HG03064 (cell line): ENCODE measurements at regions not wholly inside any gene's neighbourhood (a gene's known extent, or its start where the extent isn't known, plus 50 kb on each side); places are given as distances from the start of the nearest gene placed in this dataset.

Experiments used
- ATAC-seq: cut with Tn5 transposase; IDR thresholded peaks from one replicate; pipeline ENCODE4 v1.9.1; 2021; ENCODE audit warnings: low read depth; ENCODE audit not compliant: unreplicated experiment

GRCh38 chr10:88193018-88193417 is 329.6 kb downstream of the PTEN start:
- ATAC-seq = no peak

GRCh38 chr10:88194041-88194887 is 330.8 kb downstream of the PTEN start:
- no peak for ATAC-seq

- ATAC-seq = no peak
Observed at GRCh38 chr10:88194961-88195367, 331.5 kb downstream of the PTEN start.

GRCh38 chr10:88195841-88196240 is 332.4 kb downstream of the PTEN start:
- no peak for ATAC-seq

GRCh38 chr10:88196291-88196690 is 332.9 kb downstream of the PTEN start:
- no peak for ATAC-seq

- ATAC-seq = no peak
Observed at GRCh38 chr10:88198023-88198422, 334.6 kb downstream of the PTEN start.

- no peak for ATAC-seq
Observed at GRCh38 chr10:88200312-88201032, 337.0 kb downstream of the PTEN start.

GRCh38 chr10:88205842-88206446 is 342.5 kb downstream of the PTEN start:
- peak; percentile 73 for ATAC-seq

GRCh38 chr10:88207121-88207546 is 343.7 kb downstream of the PTEN start:
- no peak for ATAC-seq

GRCh38 chr10:88209231-88209630 is 345.8 kb downstream of the PTEN start:
- no peak for ATAC-seq

- no peak for ATAC-seq
Observed at GRCh38 chr10:88209837-88210561, 346.6 kb downstream of the PTEN start.

GRCh38 chr10:88211230-88211629 is 347.8 kb downstream of the PTEN start:
- ATAC-seq = no peak

GRCh38 chr10:88212069-88212468 is 348.6 kb downstream of the PTEN start:
- no peak for ATAC-seq

GRCh38 chr10:88213065-88213605 is 349.7 kb downstream of the PTEN start:
- ATAC-seq = no peak

- ATAC-seq = no peak
Observed at GRCh38 chr10:88216976-88217375, 353.6 kb downstream of the PTEN start.

- ATAC-seq = no peak
Observed at GRCh38 chr10:88218362-88218761, 354.9 kb downstream of the PTEN start.

GRCh38 chr10:88219753-88220152 is 356.3 kb downstream of the PTEN start:
- no peak for ATAC-seq

GRCh38 chr10:88221010-88221973 is 357.9 kb downstream of the PTEN start:
- no peak for ATAC-seq

- ATAC-seq = no peak
Observed at GRCh38 chr10:88222881-88223280, 359.5 kb downstream of the PTEN start.
